GM23338 (cell line): ENCODE measurements at regions not wholly inside any gene's neighbourhood (a gene's known extent, or its start where the extent isn't known, plus 50 kb on each side); places are given as distances from the start of the nearest gene placed in this dataset.
A peak's percentile ranks its signal among the peaks of the same experiment; 100 is the strongest.

Experiments
- ATAC-seq: fragments of 200-7000 bp; cut with Tn5 transposase; 3 replicates; pipeline ENCODE4 v1.9.1; 2020
- DNase-seq: peaks from one replicate; pipeline ENCODE4 v3.0.0-alpha.2; 2015; ENCODE audit warnings: low spot score
- H2AFZ ChIP-seq: fragments of 200-600 bp; sonication (generic); 2 replicates; pipeline ENCODE4 v1.8.0; 2016; ENCODE audit warnings: antibody characterized with exemption, mild to moderate bottlenecking, moderate library complexity
- H3F3A ChIP-seq: fragments of 200-600 bp; sonication (generic); replicated peaks from 2 replicates; pipeline ENCODE4 v1.8.0; 2017; ENCODE audit warnings: antibody characterized with exemption, mixed run types, low read depth
- H3K27ac ChIP-seq: fragments of 200-600 bp; sonication (generic); 2 replicates; pipeline ENCODE4 v1.6.1; 2016; ENCODE audit warnings: low read depth
- H3K27me3 ChIP-seq: fragments of 200-600 bp; sonication (generic); 2 replicates; pipeline ENCODE4 v1.8.0; 2016; ENCODE audit warnings: mild to moderate bottlenecking, mixed run types, moderate library complexity; ENCODE audit not compliant: insufficient read depth
- H3K36me3 ChIP-seq: fragments of 200-600 bp; sonication (generic); 2 replicates; pipeline ENCODE4 v1.8.0; 2016; ENCODE audit warnings: mild to moderate bottlenecking; ENCODE audit not compliant: insufficient read depth
- H3K4me1 ChIP-seq: fragments of 200-600 bp; sonication (generic); 2 replicates; pipeline ENCODE4 v1.8.0; 2016; ENCODE audit warnings: mild to moderate bottlenecking, moderate library complexity; ENCODE audit not compliant: insufficient read depth
- H3K4me2 ChIP-seq: fragments of 200-600 bp; sonication (generic); 2 replicates; pipeline ENCODE4 v1.7.1; 2017; ENCODE audit warnings: mixed run types
- H3K4me3 ChIP-seq: fragments of 200-600 bp; sonication (generic); 2 replicates; pipeline ENCODE4 v1.6.1; 2016; ENCODE audit warnings: mixed run types
- H3K79me2 ChIP-seq: fragments of 200-600 bp; sonication (generic); replicated peaks from 2 replicates; pipeline ENCODE4 v1.8.0; 2017; ENCODE audit warnings: mild to moderate bottlenecking; ENCODE audit not compliant: insufficient read depth
- H3K9me2 ChIP-seq: fragments of 200-600 bp; sonication (generic); 2 replicates; pipeline ENCODE4 v1.8.0; 2017; ENCODE audit not compliant: insufficient read depth
- H4K20me1 ChIP-seq: fragments of 200-600 bp; sonication (generic); replicated peaks from 2 replicates; pipeline ENCODE4 v1.8.0; 2017; ENCODE audit warnings: mild to moderate bottlenecking; ENCODE audit not compliant: insufficient read depth
- H3K27ac Mint-ChIP-seq: 2 replicates; pipeline ENCODE4 v1.8.0; 2020; ENCODE audit warnings: inconsistent platforms, mild to moderate bottlenecking, moderate library complexity, mixed read lengths
- H3K27me3 Mint-ChIP-seq: 3 replicates; pipeline ENCODE4 v1.8.0; 2022; ENCODE audit warnings: low read depth, mild to moderate bottlenecking, moderate library complexity, mixed read lengths, inconsistent platforms; ENCODE audit not compliant: insufficient read depth, poor library complexity
- H3K36me3 Mint-ChIP-seq: 3 replicates; pipeline ENCODE4 v1.8.0; 2021; ENCODE audit warnings: low read depth, mild to moderate bottlenecking, inconsistent platforms, moderate library complexity, mixed read lengths
- H3K4me1 Mint-ChIP-seq: 3 replicates; pipeline ENCODE4 v1.8.0; 2020; ENCODE audit warnings: mild to moderate bottlenecking, inconsistent platforms, mixed read lengths
- H3K4me3 Mint-ChIP-seq: 3 replicates; pipeline ENCODE4 v1.8.0; 2021; ENCODE audit warnings: moderate library complexity, mild to moderate bottlenecking, inconsistent platforms, mixed read lengths
- H3K9me3 Mint-ChIP-seq: 3 replicates; pipeline ENCODE4 v1.8.0; 2020; ENCODE audit warnings: moderate library complexity, mild to moderate bottlenecking, inconsistent platforms, mixed read lengths
- CREB1 ChIP-seq: fragments of 250-450 bp; sonication (Bioruptor Pico); IDR thresholded peaks from 2 replicates; pipeline ENCODE4 v1.5.0; 2020; ENCODE audit warnings: low read depth, mild to moderate bottlenecking, moderate library complexity
- EZH2 ChIP-seq: fragments of 200-600 bp; sonication (generic); IDR thresholded peaks from one replicate; pipeline ENCODE4 v1.8.0; 2017; ENCODE audit warnings: antibody characterized with exemption, mild to moderate bottlenecking, low read depth; ENCODE audit not compliant: unreplicated experiment
- EZH2phosphoT487 ChIP-seq: fragments of 200-600 bp; sonication (generic); IDR thresholded peaks from one replicate; pipeline ENCODE4 v1.8.1; 2018; ENCODE audit warnings: antibody characterized with exemption; ENCODE audit not compliant: unreplicated experiment
- JUNB ChIP-seq: IDR thresholded peaks from one replicate; pipeline ENCODE4 v1.6.1; 2016; ENCODE audit warnings: antibody characterized with exemption; ENCODE audit not compliant: unreplicated experiment
- NANOG ChIP-seq: IDR thresholded peaks from 2 replicates; pipeline ENCODE4 v1.6.1; 2016; ENCODE audit warnings: antibody characterized with exemption, borderline replicate concordance
- POLR2AphosphoS5 ChIP-seq: IDR thresholded peaks from 2 replicates; pipeline ENCODE4 v1.6.1; 2016; ENCODE audit warnings: antibody characterized with exemption, low read depth
- STAT1 ChIP-seq: IDR thresholded peaks from one replicate; pipeline ENCODE4 v1.6.1; 2016; ENCODE audit warnings: antibody characterized with exemption; ENCODE audit not compliant: unreplicated experiment
- ZNF114 ChIP-seq: fragments of 250-450 bp; sonication (Bioruptor Pico); IDR thresholded peaks from 2 replicates; pipeline ENCODE4 v1.5.0; 2020; ENCODE audit warnings: mild to moderate bottlenecking, moderate library complexity
- ZNF331 ChIP-seq: fragments of 250-450 bp; sonication (Bioruptor Pico); IDR thresholded peaks from 2 replicates; pipeline ENCODE4 v1.5.0; 2020; ENCODE audit warnings: low read depth, mild to moderate bottlenecking, moderate library complexity
- TF ChIP-seq, protein P1 (sequence below): IDR thresholded peaks from one replicate; pipeline ENCODE4 v1.6.1; 2018; ENCODE audit warnings: antibody characterized with exemption; ENCODE audit not compliant: unreplicated experiment
- TF ChIP-seq, protein P2 (sequence below), 2 experiments: fragments of 200-600 bp in 1 of 2; sonication (generic) in 1 of 2; conservative IDR thresholded peaks; 2 replicates each; pipeline versions ENCODE4 v1.5.1 to v1.6.1; 2016 to 2017; ENCODE audit warnings: antibody characterized with exemption in 2 of 2, low read depth in 2 of 2, mild to moderate bottlenecking in 2 of 2, moderate library complexity in 1 of 2
- TF ChIP-seq, protein P3 (sequence below): fragments of 250-450 bp; sonication (Bioruptor Pico); IDR thresholded peaks from 2 replicates; pipeline ENCODE4 v1.5.0; 2020; ENCODE audit warnings: mild to moderate bottlenecking, moderate library complexity
- TF ChIP-seq, protein P4 (sequence below): IDR thresholded peaks from 2 replicates; pipeline ENCODE4 v1.6.1; 2016; ENCODE audit warnings: antibody characterized with exemption

DNA sequence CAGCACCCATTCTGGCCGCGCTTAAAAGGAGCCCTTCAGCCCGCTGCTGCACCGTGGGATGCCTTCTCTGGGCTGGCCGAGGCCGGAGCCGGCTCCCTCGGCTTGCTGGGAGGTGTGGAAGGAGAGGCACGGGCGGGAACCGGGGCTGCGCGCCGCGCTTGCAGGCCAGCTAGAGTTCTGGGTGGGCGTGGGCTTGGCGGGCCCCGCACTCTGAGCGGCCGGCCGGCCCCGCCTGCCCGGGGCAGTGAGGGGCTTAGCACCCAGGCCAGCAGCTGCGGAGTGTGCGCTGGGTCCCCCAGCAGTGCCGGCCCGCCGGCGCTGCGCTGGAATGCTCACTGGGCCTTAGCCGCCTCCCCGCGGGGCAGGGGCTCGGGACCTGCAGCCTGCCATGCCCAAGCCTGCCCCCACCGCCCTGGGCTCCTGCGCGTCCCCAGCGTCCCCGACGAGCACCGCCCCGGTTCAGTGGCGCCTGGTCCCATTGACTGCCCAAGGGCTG lies 111.3 kb downstream of the PCDH18 start:
- Histone ChIP-seq H4K20me1 (no peaks in the 10 kb centered on the region), H3K79me2 (no peaks in the 10 kb centered on the region), H3K27ac (no peak overlapping the region), H3F3A (no peaks in the 10 kb centered on the region), H3K4me2 (peak overlapping the region; percentile 64), H2AFZ (peak overlapping the region; percentile 97), H3K36me3 (no peaks in the 10 kb centered on the region; the same call in 1 of the 2 replicates), H3K4me3 (peak overlapping the region; percentile 59), H3K4me1 (peaks cover 3% of the 10 kb centered on the region; the same call in 1 of the 2 replicates), H3K9me2 (no peaks in the 10 kb centered on the region), H3K27me3 (no peaks in the 10 kb centered on the region; the same call in 1 of the 2 replicates)
- Mint-ChIP-seq H3K4me3 (no peak overlapping the region), H3K4me1 (no peaks in the 10 kb centered on the region), H3K27ac (no peak overlapping the region), H3K9me3 (no peaks in the 10 kb centered on the region), H3K36me3 (peaks cover 4% of the 10 kb centered on the region; the same call in 1 of the 3 replicates), H3K27me3 (no peaks in the 10 kb centered on the region)
- DNase-seq = peak; percentile 66
- TF ChIP-seq, protein P1, sequence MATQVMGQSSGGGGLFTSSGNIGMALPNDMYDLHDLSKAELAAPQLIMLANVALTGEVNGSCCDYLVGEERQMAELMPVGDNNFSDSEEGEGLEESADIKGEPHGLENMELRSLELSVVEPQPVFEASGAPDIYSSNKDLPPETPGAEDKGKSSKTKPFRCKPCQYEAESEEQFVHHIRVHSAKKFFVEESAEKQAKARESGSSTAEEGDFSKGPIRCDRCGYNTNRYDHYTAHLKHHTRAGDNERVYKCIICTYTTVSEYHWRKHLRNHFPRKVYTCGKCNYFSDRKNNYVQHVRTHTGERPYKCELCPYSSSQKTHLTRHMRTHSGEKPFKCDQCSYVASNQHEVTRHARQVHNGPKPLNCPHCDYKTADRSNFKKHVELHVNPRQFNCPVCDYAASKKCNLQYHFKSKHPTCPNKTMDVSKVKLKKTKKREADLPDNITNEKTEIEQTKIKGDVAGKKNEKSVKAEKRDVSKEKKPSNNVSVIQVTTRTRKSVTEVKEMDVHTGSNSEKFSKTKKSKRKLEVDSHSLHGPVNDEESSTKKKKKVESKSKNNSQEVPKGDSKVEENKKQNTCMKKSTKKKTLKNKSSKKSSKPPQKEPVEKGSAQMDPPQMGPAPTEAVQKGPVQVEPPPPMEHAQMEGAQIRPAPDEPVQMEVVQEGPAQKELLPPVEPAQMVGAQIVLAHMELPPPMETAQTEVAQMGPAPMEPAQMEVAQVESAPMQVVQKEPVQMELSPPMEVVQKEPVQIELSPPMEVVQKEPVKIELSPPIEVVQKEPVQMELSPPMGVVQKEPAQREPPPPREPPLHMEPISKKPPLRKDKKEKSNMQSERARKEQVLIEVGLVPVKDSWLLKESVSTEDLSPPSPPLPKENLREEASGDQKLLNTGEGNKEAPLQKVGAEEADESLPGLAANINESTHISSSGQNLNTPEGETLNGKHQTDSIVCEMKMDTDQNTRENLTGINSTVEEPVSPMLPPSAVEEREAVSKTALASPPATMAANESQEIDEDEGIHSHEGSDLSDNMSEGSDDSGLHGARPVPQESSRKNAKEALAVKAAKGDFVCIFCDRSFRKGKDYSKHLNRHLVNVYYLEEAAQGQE = no peak
- TF ChIP-seq JUNB (no peak), CREB1 (no peak), ZNF331 (CRISPR knock-in tag) (no peak), NANOG (no peak), STAT1 (no peak), EZH2phosphoT487 (no peak), EZH2 (no peak), ZNF114 (CRISPR knock-in tag) (no peak), POLR2AphosphoS5 (no peak)
- TF ChIP-seq, protein P2, sequence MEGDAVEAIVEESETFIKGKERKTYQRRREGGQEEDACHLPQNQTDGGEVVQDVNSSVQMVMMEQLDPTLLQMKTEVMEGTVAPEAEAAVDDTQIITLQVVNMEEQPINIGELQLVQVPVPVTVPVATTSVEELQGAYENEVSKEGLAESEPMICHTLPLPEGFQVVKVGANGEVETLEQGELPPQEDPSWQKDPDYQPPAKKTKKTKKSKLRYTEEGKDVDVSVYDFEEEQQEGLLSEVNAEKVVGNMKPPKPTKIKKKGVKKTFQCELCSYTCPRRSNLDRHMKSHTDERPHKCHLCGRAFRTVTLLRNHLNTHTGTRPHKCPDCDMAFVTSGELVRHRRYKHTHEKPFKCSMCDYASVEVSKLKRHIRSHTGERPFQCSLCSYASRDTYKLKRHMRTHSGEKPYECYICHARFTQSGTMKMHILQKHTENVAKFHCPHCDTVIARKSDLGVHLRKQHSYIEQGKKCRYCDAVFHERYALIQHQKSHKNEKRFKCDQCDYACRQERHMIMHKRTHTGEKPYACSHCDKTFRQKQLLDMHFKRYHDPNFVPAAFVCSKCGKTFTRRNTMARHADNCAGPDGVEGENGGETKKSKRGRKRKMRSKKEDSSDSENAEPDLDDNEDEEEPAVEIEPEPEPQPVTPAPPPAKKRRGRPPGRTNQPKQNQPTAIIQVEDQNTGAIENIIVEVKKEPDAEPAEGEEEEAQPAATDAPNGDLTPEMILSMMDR (conservative IDR thresholded peaks at IDR 0.05; ENCODE audit: low read depth in 2 of 2) = no peak
- TF ChIP-seq, protein P3, sequence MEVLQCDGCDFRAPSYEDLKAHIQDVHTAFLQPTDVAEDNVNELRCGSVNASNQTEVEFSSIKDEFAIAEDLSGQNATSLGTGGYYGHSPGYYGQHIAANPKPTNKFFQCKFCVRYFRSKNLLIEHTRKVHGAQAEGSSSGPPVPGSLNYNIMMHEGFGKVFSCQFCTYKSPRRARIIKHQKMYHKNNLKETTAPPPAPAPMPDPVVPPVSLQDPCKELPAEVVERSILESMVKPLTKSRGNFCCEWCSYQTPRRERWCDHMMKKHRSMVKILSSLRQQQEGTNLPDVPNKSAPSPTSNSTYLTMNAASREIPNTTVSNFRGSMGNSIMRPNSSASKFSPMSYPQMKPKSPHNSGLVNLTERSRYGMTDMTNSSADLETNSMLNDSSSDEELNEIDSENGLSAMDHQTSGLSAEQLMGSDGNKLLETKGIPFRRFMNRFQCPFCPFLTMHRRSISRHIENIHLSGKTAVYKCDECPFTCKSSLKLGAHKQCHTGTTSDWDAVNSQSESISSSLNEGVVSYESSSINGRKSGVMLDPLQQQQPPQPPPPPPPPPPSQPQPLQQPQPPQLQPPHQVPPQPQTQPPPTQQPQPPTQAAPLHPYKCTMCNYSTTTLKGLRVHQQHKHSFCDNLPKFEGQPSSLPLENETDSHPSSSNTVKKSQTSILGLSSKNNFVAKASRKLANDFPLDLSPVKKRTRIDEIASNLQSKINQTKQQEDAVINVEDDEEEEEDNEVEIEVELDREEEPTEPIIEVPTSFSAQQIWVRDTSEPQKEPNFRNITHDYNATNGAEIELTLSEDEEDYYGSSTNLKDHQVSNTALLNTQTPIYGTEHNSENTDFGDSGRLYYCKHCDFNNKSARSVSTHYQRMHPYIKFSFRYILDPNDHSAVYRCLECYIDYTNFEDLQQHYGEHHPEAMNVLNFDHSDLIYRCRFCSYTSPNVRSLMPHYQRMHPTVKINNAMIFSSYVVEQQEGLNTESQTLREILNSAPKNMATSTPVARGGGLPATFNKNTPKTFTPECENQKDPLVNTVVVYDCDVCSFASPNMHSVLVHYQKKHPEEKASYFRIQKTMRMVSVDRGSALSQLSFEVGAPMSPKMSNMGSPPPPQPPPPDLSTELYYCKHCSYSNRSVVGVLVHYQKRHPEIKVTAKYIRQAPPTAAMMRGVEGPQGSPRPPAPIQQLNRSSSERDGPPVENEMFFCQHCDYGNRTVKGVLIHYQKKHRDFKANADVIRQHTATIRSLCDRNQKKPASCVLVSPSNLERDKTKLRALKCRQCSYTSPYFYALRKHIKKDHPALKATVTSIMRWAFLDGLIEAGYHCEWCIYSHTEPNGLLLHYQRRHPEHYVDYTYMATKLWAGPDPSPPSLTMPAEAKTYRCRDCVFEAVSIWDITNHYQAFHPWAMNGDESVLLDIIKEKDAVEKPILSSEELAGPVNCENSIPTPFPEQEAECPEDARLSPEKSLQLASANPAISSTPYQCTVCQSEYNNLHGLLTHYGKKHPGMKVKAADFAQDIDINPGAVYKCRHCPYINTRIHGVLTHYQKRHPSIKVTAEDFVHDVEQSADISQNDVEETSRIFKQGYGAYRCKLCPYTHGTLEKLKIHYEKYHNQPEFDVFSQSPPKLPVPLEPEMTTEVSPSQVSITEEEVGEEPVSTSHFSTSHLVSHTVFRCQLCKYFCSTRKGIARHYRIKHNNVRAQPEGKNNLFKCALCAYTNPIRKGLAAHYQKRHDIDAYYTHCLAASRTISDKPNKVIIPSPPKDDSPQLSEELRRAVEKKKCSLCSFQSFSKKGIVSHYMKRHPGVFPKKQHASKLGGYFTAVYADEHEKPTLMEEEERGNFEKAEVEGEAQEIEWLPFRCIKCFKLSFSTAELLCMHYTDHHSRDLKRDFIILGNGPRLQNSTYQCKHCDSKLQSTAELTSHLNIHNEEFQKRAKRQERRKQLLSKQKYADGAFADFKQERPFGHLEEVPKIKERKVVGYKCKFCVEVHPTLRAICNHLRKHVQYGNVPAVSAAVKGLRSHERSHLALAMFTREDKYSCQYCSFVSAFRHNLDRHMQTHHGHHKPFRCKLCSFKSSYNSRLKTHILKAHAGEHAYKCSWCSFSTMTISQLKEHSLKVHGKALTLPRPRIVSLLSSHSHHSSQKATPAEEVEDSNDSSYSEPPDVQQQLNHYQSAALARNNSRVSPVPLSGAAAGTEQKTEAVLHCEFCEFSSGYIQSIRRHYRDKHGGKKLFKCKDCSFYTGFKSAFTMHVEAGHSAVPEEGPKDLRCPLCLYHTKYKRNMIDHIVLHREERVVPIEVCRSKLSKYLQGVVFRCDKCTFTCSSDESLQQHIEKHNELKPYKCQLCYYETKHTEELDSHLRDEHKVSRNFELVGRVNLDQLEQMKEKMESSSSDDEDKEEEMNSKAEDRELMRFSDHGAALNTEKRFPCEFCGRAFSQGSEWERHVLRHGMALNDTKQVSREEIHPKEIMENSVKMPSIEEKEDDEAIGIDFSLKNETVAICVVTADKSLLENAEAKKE = no peak
- TF ChIP-seq, protein P4, sequence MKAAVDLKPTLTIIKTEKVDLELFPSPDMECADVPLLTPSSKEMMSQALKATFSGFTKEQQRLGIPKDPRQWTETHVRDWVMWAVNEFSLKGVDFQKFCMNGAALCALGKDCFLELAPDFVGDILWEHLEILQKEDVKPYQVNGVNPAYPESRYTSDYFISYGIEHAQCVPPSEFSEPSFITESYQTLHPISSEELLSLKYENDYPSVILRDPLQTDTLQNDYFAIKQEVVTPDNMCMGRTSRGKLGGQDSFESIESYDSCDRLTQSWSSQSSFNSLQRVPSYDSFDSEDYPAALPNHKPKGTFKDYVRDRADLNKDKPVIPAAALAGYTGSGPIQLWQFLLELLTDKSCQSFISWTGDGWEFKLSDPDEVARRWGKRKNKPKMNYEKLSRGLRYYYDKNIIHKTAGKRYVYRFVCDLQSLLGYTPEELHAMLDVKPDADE = no peak
- peak; percentile 84 for ATAC-seq
